ENCODE measurements at regions not wholly inside any gene's neighbourhood (a gene's known extent, or its start where the extent isn't known, plus 50 kb on each side); places are given as distances from the start of the nearest gene placed in this dataset.

GRCh38 chr6:170189236-170189635 is 101.6 kb downstream of the DLL1 start:
- no peaks in the 10 kb centered on the region for H3K36me3 Mint-ChIP-seq
- H3K4me1 Mint-ChIP-seq: no peaks in the 10 kb centered on the region
- DNase-seq: no peak
- no peak overlapping the region for H3K4me3 Mint-ChIP-seq
- no peaks in the 10 kb centered on the region for H3K27me3 Mint-ChIP-seq
- peaks cover 7% of the 10 kb centered on the region for H3K9me3 Mint-ChIP-seq
- no peak overlapping the region for H3K27ac Mint-ChIP-seq

- Mint-ChIP-seq H3K27ac (no peak overlapping the region), H3K4me1 (no peaks in the 10 kb centered on the region), H3K9me3 (peaks cover 2% of the 10 kb centered on the region), H3K27me3 (no peaks in the 10 kb centered on the region), H3K4me3 (no peak overlapping the region), H3K36me3 (no peaks in the 10 kb centered on the region)
- DNase-seq: no peak
Measured at GRCh38 chr6:170188571-170189001, 102.3 kb downstream of the DLL1 start.

GRCh38 chr6:170187669-170188566 is 103.0 kb downstream of the DLL1 start:
- no peak overlapping the region for H3K27ac Mint-ChIP-seq
- no peaks in the 10 kb centered on the region for H3K4me1 Mint-ChIP-seq
- H3K9me3 Mint-ChIP-seq: peaks cover 4% of the 10 kb centered on the region
- no peaks in the 10 kb centered on the region for H3K27me3 Mint-ChIP-seq
- no peak for DNase-seq
- no peak overlapping the region for H3K4me3 Mint-ChIP-seq
- H3K36me3 Mint-ChIP-seq: no peaks in the 10 kb centered on the region

GRCh38 chr6:170186941-170187668 is 103.8 kb downstream of the DLL1 start:
- Mint-ChIP-seq H3K36me3 (no peaks in the 10 kb centered on the region), H3K9me3 (peaks cover 6% of the 10 kb centered on the region), H3K4me1 (peaks cover under 1% of the 10 kb centered on the region), H3K27me3 (no peaks in the 10 kb centered on the region), H3K4me3 (no peak overlapping the region), H3K27ac (no peak overlapping the region)
- DNase-seq: no peak

- DNase-seq: no peak
- H3K9me3 Mint-ChIP-seq: peaks cover 8% of the 10 kb centered on the region
- peaks cover 5% of the 10 kb centered on the region for H3K4me1 Mint-ChIP-seq
- H3K27ac Mint-ChIP-seq: no peak overlapping the region
- no peaks in the 10 kb centered on the region for H3K36me3 Mint-ChIP-seq
- H3K27me3 Mint-ChIP-seq: no peaks in the 10 kb centered on the region
- H3K4me3 Mint-ChIP-seq: no peak overlapping the region
Measured at GRCh38 chr6:170186006-170186935, 104.6 kb downstream of the DLL1 start.

- peaks cover 8% of the 10 kb centered on the region for H3K9me3 Mint-ChIP-seq
- H3K27ac Mint-ChIP-seq: no peak overlapping the region
- no peaks in the 10 kb centered on the region for H3K27me3 Mint-ChIP-seq
- H3K4me3 Mint-ChIP-seq: no peak overlapping the region
- H3K36me3 Mint-ChIP-seq: no peaks in the 10 kb centered on the region
- DNase-seq: no peak
- peaks cover 5% of the 10 kb centered on the region for H3K4me1 Mint-ChIP-seq
Measured at GRCh38 chr6:170185175-170185978, 105.5 kb downstream of the DLL1 start.

GRCh38 chr6:170184316-170184715 is 106.6 kb downstream of the DLL1 start:
- Mint-ChIP-seq H3K4me3 (no peak overlapping the region), H3K27me3 (no peaks in the 10 kb centered on the region), H3K27ac (no peak overlapping the region), H3K4me1 (peaks cover 5% of the 10 kb centered on the region), H3K36me3 (no peaks in the 10 kb centered on the region), H3K9me3 (peaks cover 8% of the 10 kb centered on the region)
- DNase-seq: no peak

- Mint-ChIP-seq H3K27ac (no peak overlapping the region), H3K4me1 (peaks cover 5% of the 10 kb centered on the region), H3K9me3 (peaks cover 8% of the 10 kb centered on the region), H3K36me3 (no peaks in the 10 kb centered on the region), H3K4me3 (no peak overlapping the region), H3K27me3 (no peaks in the 10 kb centered on the region)
- no peak for DNase-seq
Measured at GRCh38 chr6:170183521-170183920, 107.4 kb downstream of the DLL1 start.

- no peak overlapping the region for H3K27ac Mint-ChIP-seq
- no peaks in the 10 kb centered on the region for H3K27me3 Mint-ChIP-seq
- peaks cover 8% of the 10 kb centered on the region for H3K9me3 Mint-ChIP-seq
- DNase-seq: no peak
- H3K4me3 Mint-ChIP-seq: no peak overlapping the region
- peaks cover 5% of the 10 kb centered on the region for H3K4me1 Mint-ChIP-seq
- H3K36me3 Mint-ChIP-seq: no peaks in the 10 kb centered on the region
Measured at GRCh38 chr6:170182781-170183120, 108.1 kb downstream of the DLL1 start.

GRCh38 chr6:170182093-170182780 is 108.6 kb downstream of the DLL1 start:
- no peak overlapping the region for H3K27ac Mint-ChIP-seq
- no peaks in the 10 kb centered on the region for H3K27me3 Mint-ChIP-seq
- no peaks in the 10 kb centered on the region for H3K36me3 Mint-ChIP-seq
- H3K9me3 Mint-ChIP-seq: peaks cover 8% of the 10 kb centered on the region
- peaks cover 5% of the 10 kb centered on the region for H3K4me1 Mint-ChIP-seq
- DNase-seq: no peak
- no peak overlapping the region for H3K4me3 Mint-ChIP-seq

GRCh38 chr6:170181338-170181690 is 109.6 kb downstream of the DLL1 start:
- Mint-ChIP-seq H3K4me1 (peaks cover 7% of the 10 kb centered on the region), H3K36me3 (peaks cover 2% of the 10 kb centered on the region), H3K27ac (no peak overlapping the region), H3K9me3 (peaks cover 10% of the 10 kb centered on the region), H3K27me3 (peaks cover 4% of the 10 kb centered on the region), H3K4me3 (no peak overlapping the region)
- DNase-seq: no peak

GRCh38 chr6:170180671-170181337 is 110.1 kb downstream of the DLL1 start:
- Mint-ChIP-seq H3K27ac (no peak overlapping the region), H3K27me3 (peaks cover 4% of the 10 kb centered on the region), H3K4me3 (no peak overlapping the region), H3K36me3 (peaks cover 2% of the 10 kb centered on the region), H3K9me3 (peaks cover 10% of the 10 kb centered on the region), H3K4me1 (peaks cover 7% of the 10 kb centered on the region)
- no peak for DNase-seq

- no peak for DNase-seq
- H3K27ac Mint-ChIP-seq: no peak overlapping the region
- peaks cover 10% of the 10 kb centered on the region for H3K9me3 Mint-ChIP-seq
- no peak overlapping the region for H3K4me3 Mint-ChIP-seq
- H3K27me3 Mint-ChIP-seq: peaks cover 4% of the 10 kb centered on the region
- H3K36me3 Mint-ChIP-seq: peaks cover 2% of the 10 kb centered on the region
- H3K4me1 Mint-ChIP-seq: peaks cover 7% of the 10 kb centered on the region
Measured at GRCh38 chr6:170179616-170180324, 111.1 kb downstream of the DLL1 start.
